GM10266 (cell line): ENCODE measurements at regions not wholly inside any gene's neighbourhood (a gene's known extent, or its start where the extent isn't known, plus 50 kb on each side); places are given as distances from the start of the nearest gene placed in this dataset.

Experiments
- DNase-seq: peaks from one replicate; pipeline ENCODE4 v3.0.0; 2012; ENCODE audit errors: extremely low spot score
- CTCF ChIP-seq: IDR thresholded peaks from 2 replicates; pipeline ENCODE4 v1.5.1; 2012; ENCODE audit warnings: mild to moderate bottlenecking, low read depth; ENCODE audit not compliant: control insufficient read depth, insufficient read depth; ENCODE audit errors: missing control alignments

- TF ChIP-seq CTCF = peak; percentile 52
- peak; percentile 18 for DNase-seq
Observed at GRCh38 chr3:94234177-94234788, 171.4 kb downstream of the NSUN3 start.

- TF ChIP-seq CTCF = no peak
- no peak for DNase-seq
Observed at GRCh38 chr3:94241986-94242385, 179.1 kb downstream of the NSUN3 start.

GRCh38 chr3:94246171-94246570, 183.3 kb downstream of the NSUN3 start:
- TF ChIP-seq CTCF = no peak
- no peak for DNase-seq

GRCh38 chr3:94248042-94248441, 185.2 kb downstream of the NSUN3 start:
- no peak for TF ChIP-seq CTCF
- no peak for DNase-seq

- DNase-seq = peak; percentile 58
- TF ChIP-seq CTCF = peak; percentile 80
Observed at GRCh38 chr3:94249491-94250079, 186.7 kb downstream of the NSUN3 start.

GRCh38 chr3:94251566-94251965, 188.7 kb downstream of the NSUN3 start:
- no peak for DNase-seq
- TF ChIP-seq CTCF = no peak

GRCh38 chr3:94252316-94252715, 189.5 kb downstream of the NSUN3 start:
- no peak for DNase-seq
- no peak for TF ChIP-seq CTCF
